Ovary (tissue), 3 donors: ENCODE measurements at regions not wholly inside any gene's neighbourhood (a gene's known extent, or its start where the extent isn't known, plus 50 kb on each side); places are given as distances from the start of the nearest gene placed in this dataset.

Experiments used
- CTCF ChIP-seq, 3 donors: fragments of 450-650 bp in 2 of 3; fragments of 200-600 bp in 1 of 3; IDR thresholded peaks; one replicate each; pipeline versions ENCODE4 v1.5.1 to v1.8.0; 2016 to 2022; ENCODE audit warnings: antibody characterized with exemption in 3 of 3, mild to moderate bottlenecking in 1 of 3
- EP300 ChIP-seq: sonication (generic); formaldehyde crosslinking; IDR thresholded peaks from one replicate; pipeline ENCODE4 v1.6.1; 2017; ENCODE audit warnings: antibody characterized with exemption
- POLR2A ChIP-seq: fragments of 450-650 bp; IDR thresholded peaks from one replicate; pipeline ENCODE4 v1.6.1; 2017; ENCODE audit warnings: antibody characterized with exemption, mild to moderate bottlenecking, moderate library complexity
- donor health status: DM: no; HTN: no; CAD: no.

GRCh38 chr13:55777612-55778011 lies 1363.1 kb upstream of the PRR20A start:
- TF ChIP-seq CTCF (IDR thresholded peaks at IDR 0.05) (no peak), POLR2A (no peak), EP300 (no peak)
